DND-41 (cell line): ENCODE measurements at regions not wholly inside any gene's neighbourhood (a gene's known extent, or its start where the extent isn't known, plus 50 kb on each side); places are given as distances from the start of the nearest gene placed in this dataset.

Source experiments
- EZH2 ChIP-seq: IDR thresholded peaks from 3 replicates; pipeline ENCODE4 v1.6.1; 2012; ENCODE audit warnings: borderline replicate concordance, low read depth, mild to moderate bottlenecking, moderate library complexity, low read length, inconsistent platforms; ENCODE audit not compliant: severe bottlenecking
- TF ChIP-seq, protein P1 (sequence below): IDR thresholded peaks from 2 replicates; pipeline ENCODE4 v1.5.1; 2012; ENCODE audit warnings: borderline replicate concordance, low read length, moderate library complexity, mild to moderate bottlenecking; ENCODE audit not compliant: poor library complexity, severe bottlenecking; ENCODE audit errors: extremely low read depth

- no peak for TF ChIP-seq EZH2
- TF ChIP-seq, protein P1, sequence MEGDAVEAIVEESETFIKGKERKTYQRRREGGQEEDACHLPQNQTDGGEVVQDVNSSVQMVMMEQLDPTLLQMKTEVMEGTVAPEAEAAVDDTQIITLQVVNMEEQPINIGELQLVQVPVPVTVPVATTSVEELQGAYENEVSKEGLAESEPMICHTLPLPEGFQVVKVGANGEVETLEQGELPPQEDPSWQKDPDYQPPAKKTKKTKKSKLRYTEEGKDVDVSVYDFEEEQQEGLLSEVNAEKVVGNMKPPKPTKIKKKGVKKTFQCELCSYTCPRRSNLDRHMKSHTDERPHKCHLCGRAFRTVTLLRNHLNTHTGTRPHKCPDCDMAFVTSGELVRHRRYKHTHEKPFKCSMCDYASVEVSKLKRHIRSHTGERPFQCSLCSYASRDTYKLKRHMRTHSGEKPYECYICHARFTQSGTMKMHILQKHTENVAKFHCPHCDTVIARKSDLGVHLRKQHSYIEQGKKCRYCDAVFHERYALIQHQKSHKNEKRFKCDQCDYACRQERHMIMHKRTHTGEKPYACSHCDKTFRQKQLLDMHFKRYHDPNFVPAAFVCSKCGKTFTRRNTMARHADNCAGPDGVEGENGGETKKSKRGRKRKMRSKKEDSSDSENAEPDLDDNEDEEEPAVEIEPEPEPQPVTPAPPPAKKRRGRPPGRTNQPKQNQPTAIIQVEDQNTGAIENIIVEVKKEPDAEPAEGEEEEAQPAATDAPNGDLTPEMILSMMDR: no peak
Observed at GRCh38 chr1:149849111-149849946, 50.0 kb upstream of the BOLA1 start.
